ENCODE measurements at regions not wholly inside any gene's neighbourhood (a gene's known extent, or its start where the extent isn't known, plus 50 kb on each side); places are given as distances from the start of the nearest gene placed in this dataset.

DNA sequence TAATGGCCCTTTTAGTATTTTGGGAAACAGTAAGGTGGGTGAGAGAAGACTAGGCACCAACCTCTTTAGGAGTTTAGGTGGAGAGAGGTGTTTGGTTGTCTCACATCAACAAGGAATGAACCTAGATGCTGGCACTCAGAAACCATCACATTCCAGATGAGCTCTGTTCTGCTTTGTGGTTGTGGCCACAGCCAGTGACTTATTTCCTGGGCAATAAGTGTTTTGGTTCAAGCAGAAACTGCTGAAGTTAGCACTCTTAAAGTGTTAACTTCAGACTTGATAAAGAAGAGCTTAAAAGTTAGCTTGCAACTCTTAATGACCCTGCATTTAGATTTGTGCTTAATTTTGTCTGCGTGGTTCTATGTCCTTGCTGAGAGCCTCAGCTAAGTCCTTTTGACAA is 929.2 kb downstream of the SLC4A3 start:
- TF ChIP-seq CTCF (IDR thresholded peaks at IDR 0.05) = no peak
- TF ChIP-seq POLR2A (IDR thresholded peaks at IDR 0.05) = no peak
